ENCODE measurements at regions not wholly inside any gene's neighbourhood (a gene's known extent, or its start where the extent isn't known, plus 50 kb on each side); places are given as distances from the start of the nearest gene placed in this dataset.

GRCh38 chr16:64532117-64532516 lies 589.7 kb downstream of the CDH11 start:
- no peak for TF ChIP-seq REST (IDR thresholded peaks at IDR 0.05; ENCODE audit: borderline replicate concordance)
- TF ChIP-seq, protein P1, sequence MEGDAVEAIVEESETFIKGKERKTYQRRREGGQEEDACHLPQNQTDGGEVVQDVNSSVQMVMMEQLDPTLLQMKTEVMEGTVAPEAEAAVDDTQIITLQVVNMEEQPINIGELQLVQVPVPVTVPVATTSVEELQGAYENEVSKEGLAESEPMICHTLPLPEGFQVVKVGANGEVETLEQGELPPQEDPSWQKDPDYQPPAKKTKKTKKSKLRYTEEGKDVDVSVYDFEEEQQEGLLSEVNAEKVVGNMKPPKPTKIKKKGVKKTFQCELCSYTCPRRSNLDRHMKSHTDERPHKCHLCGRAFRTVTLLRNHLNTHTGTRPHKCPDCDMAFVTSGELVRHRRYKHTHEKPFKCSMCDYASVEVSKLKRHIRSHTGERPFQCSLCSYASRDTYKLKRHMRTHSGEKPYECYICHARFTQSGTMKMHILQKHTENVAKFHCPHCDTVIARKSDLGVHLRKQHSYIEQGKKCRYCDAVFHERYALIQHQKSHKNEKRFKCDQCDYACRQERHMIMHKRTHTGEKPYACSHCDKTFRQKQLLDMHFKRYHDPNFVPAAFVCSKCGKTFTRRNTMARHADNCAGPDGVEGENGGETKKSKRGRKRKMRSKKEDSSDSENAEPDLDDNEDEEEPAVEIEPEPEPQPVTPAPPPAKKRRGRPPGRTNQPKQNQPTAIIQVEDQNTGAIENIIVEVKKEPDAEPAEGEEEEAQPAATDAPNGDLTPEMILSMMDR (IDR thresholded peaks at IDR 0.05; ENCODE audit: poor library complexity, severe bottlenecking) = no peak
- TF ChIP-seq EP300 (conservative IDR thresholded peaks at IDR 0.05; ENCODE audit: poor library complexity, severe bottlenecking) = no peak
- TF ChIP-seq EZH2 (IDR thresholded peaks at IDR 0.05; ENCODE audit: borderline replicate concordance, insufficient read depth, low read length, poor library complexity, severe bottlenecking) = no peak
